Spleen (tissue), 11 donors: ENCODE measurements at regions not wholly inside any gene's neighbourhood (a gene's known extent, or its start where the extent isn't known, plus 50 kb on each side); places are given as distances from the start of the nearest gene placed in this dataset.

ENCODE experiments used
- DNase-seq: peaks from one replicate; pipeline ENCODE4 v3.0.0-alpha.2; 2020
- H3K27ac ChIP-seq, 8 donors: fragments of 200-600 bp; sonication (generic) in 7 of 8; 1 replicate in 4 of 8; 2 replicates in 4 of 8; pipeline versions ENCODE4 v1.5.0 to v1.8.0; 2016 to 2021; ENCODE audit warnings: inconsistent platforms in 4 of 8, mild to moderate bottlenecking in 4 of 8, moderate library complexity in 1 of 8
- H3K27me3 ChIP-seq, 7 donors: fragments of 200-600 bp; sonication (generic) in 6 of 7; replicated peaks in 1 of 7; 1 replicate in 4 of 7; 2 replicates in 3 of 7; pipeline versions ENCODE4 v1.5.0 to v1.8.0; 2016 to 2021; ENCODE audit warnings: inconsistent platforms in 3 of 7, mild to moderate bottlenecking in 1 of 7
- H3K36me3 ChIP-seq, 6 donors: fragments of 200-600 bp; sonication (generic) in 5 of 6; 1 replicate in 4 of 6; 2 replicates in 2 of 6; pipeline versions ENCODE4 v1.5.0 to v1.8.0; 2016 to 2021; ENCODE audit warnings: inconsistent platforms in 2 of 6
- H3K4me1 ChIP-seq, 6 donors: fragments of 200-600 bp; sonication (generic) in 5 of 6; 1 replicate in 3 of 6; 2 replicates in 3 of 6; pipeline versions ENCODE4 v1.5.0 to v1.8.0; 2016 to 2021; ENCODE audit warnings: inconsistent platforms in 3 of 6
- H3K4me3 ChIP-seq, 8 donors: fragments of 200-600 bp; sonication (generic) in 7 of 8; 1 replicate in 4 of 8; 2 replicates in 4 of 8; pipeline versions ENCODE4 v1.5.0 to v1.8.0; 2016 to 2021; ENCODE audit warnings: inconsistent platforms in 4 of 8, mild to moderate bottlenecking in 4 of 8, moderate library complexity in 2 of 8
- H3K9me3 ChIP-seq, 8 donors: fragments of 200-600 bp; sonication (generic) in 7 of 8; 1 replicate in 4 of 8; 2 replicates in 4 of 8; pipeline versions ENCODE4 v1.5.0 to v1.8.0; 2016 to 2021; ENCODE audit warnings: inconsistent platforms in 4 of 8
- CTCF ChIP-seq, 11 experiments: fragments of 200-600 bp in 7 of 11; fragments of 450-650 bp in 4 of 11; sonication (generic) in 4 of 11; IDR thresholded peaks in 8 of 11; conservative IDR thresholded peaks in 3 of 11; 1 replicate in 7 of 11; 2 replicates in 4 of 11; pipeline versions ENCODE4 v1.4.0 to v1.8.0; 2016 to 2021; ENCODE audit warnings: antibody characterized with exemption in 11 of 11, inconsistent platforms in 4 of 11, mild to moderate bottlenecking in 1 of 11
- POLR2A ChIP-seq, 3 donors: fragments of 450-650 bp; IDR thresholded peaks; one replicate each; pipeline ENCODE4 v1.5.1; 2017; ENCODE audit warnings: antibody characterized with exemption in 3 of 3, mild to moderate bottlenecking in 1 of 3
- POLR2AphosphoS5 ChIP-seq, 3 donors: sonication (generic); formaldehyde crosslinking; IDR thresholded peaks; one replicate each; pipeline ENCODE4 v1.5.1; 2017; ENCODE audit warnings: antibody characterized with exemption in 3 of 3
- WGBS, 5 donors: extraction: QIAGEN DNeasy Blood & Tissue Kit in 3 of 5; methylation state at CpG; one replicate each; pipeline versions ENCODE4 v1.1.5 to v1.1.7; 2013 to 2018; 5-methylcytosine and 5-hydroxymethylcytosine counted together
- intact Hi-C: fragments of 100-400 bp; cut with DNase I; formaldehyde crosslinking; loops from one replicate; pipeline ENCODE4 v1.15.0; 2023; ENCODE audit warnings: low total_unique reads
- donor health status: healthy with polysubstance abuse.
- donor health status: DM: no; HTN: no; CAD: no; lungs with moderate emphysema.
- donor health status: DM: no; HTN: no; CAD: no.
- donor health status: Bipolar disorder and iron deficiency.
- donor health status: healthy.
- donor health status: DM: no; HTN: no; CAD: no.
- donor health status: DM: yes; HTN: yes; CAD: no.

GRCh38 chr6:144834426-144835038 lies 549.4 kb downstream of the UTRN start:
- DNase-seq: no peak
- H3K36me3 ChIP-seq: peaks cover 3 to 100% (median 74%) of the 10 kb centered on the region in 6 donors

GRCh38 chr6:144835322-144835973 lies 550.3 kb downstream of the UTRN start:
- no peak overlapping the region for H3K27ac ChIP-seq
- H3K4me1 ChIP-seq: no peaks in the 10 kb centered on the region
- H3K4me3 ChIP-seq: no peak overlapping the region
- TF ChIP-seq POLR2A (IDR thresholded peaks at IDR 0.05) (no peak), POLR2AphosphoS5 (IDR thresholded peaks at IDR 0.05) (no peak), CTCF (IDR thresholded peaks at IDR 0.05 in 8 of 11, conservative IDR thresholded peaks at IDR 0.05 in 3 of 11) (no peak)
- H3K36me3 ChIP-seq: peaks cover 3 to 100% (median 78%) of the 10 kb centered on the region in 6 donors
- no peak for DNase-seq
- 91 to 96% (median 95%) methylated on average over 6 of the region's 6 CpGs for WGBS, 5 donors
- intact Hi-C loops: no loop called here
- no peaks in the 10 kb centered on the region for H3K9me3 ChIP-seq
- H3K27me3 ChIP-seq: no peaks in the 10 kb centered on the region

More at GRCh38 chr6:144834426-144835038, 549.4 kb downstream of the UTRN start:
- Histone ChIP-seq H3K27me3 (no peaks in the 10 kb centered on the region), H3K9me3 (no peaks in the 10 kb centered on the region), H3K4me3 (no peak overlapping the region), H3K4me1 (no peaks in the 10 kb centered on the region), H3K27ac (no peak overlapping the region)
- intact Hi-C loops: no loop called here
- TF ChIP-seq CTCF (IDR thresholded peaks at IDR 0.05 in 8 of 11, conservative IDR thresholded peaks at IDR 0.05 in 3 of 11): no peak
- no peak for TF ChIP-seq POLR2A (IDR thresholded peaks at IDR 0.05)
- TF ChIP-seq POLR2AphosphoS5 (IDR thresholded peaks at IDR 0.05): peak in 1 of 3 donors; percentile 22
- 83 to 93% (median 89%) methylated on average over 6 of the region's 6 CpGs for WGBS, 5 donors

- Histone ChIP-seq H3K9me3 (no peaks in the 10 kb centered on the region), H3K4me1 (peaks cover 0 to 11% (median 4%) of the 10 kb centered on the region in 6 donors), H3K27me3 (no peaks in the 10 kb centered on the region), H3K27ac (no peak overlapping the region), H3K36me3 (peaks cover 3 to 99% (median 87%) of the 10 kb centered on the region in 6 donors), H3K4me3 (no peak overlapping the region)
- TF ChIP-seq CTCF (IDR thresholded peaks at IDR 0.05 in 8 of 11, conservative IDR thresholded peaks at IDR 0.05 in 3 of 11): no peak
- TF ChIP-seq POLR2AphosphoS5 (IDR thresholded peaks at IDR 0.05): peak in 1 of 3 donors; percentile 11
- TF ChIP-seq POLR2A (IDR thresholded peaks at IDR 0.05): no peak
- intact Hi-C loops: no loop called here
- WGBS, 5 donors: 92 to 96% (median 94%) methylated on average over 10 of the region's 10 CpGs
- DNase-seq: no peak
Observed at GRCh38 chr6:144840619-144841018, 555.5 kb downstream of the UTRN start.

GRCh38 chr6:144843701-144844100 lies 558.6 kb downstream of the UTRN start:
- H3K4me1 ChIP-seq: peaks cover 0 to 11% (median 4%) of the 10 kb centered on the region in 6 donors
- TF ChIP-seq POLR2A (IDR thresholded peaks at IDR 0.05): no peak
- TF ChIP-seq CTCF (IDR thresholded peaks at IDR 0.05 in 8 of 11, conservative IDR thresholded peaks at IDR 0.05 in 3 of 11): no peak
- no peak for TF ChIP-seq POLR2AphosphoS5 (IDR thresholded peaks at IDR 0.05)
- DNase-seq: no peak
- WGBS, 5 donors: 92 to 98% (median 98%) methylated on average over 1 of the region's 1 CpG
- H3K27me3 ChIP-seq: no peaks in the 10 kb centered on the region
- H3K27ac ChIP-seq: no peak overlapping the region
- H3K4me3 ChIP-seq: no peak overlapping the region
- intact Hi-C loops: no loop called here
- H3K36me3 ChIP-seq: peaks cover 0 to 99% (median 67%) of the 10 kb centered on the region in 6 donors
- H3K9me3 ChIP-seq: no peaks in the 10 kb centered on the region
